BE2C (cell line): ENCODE measurements at regions not wholly inside any gene's neighbourhood (a gene's known extent, or its start where the extent isn't known, plus 50 kb on each side); places are given as distances from the start of the nearest gene placed in this dataset.
"Not testable (repeated sequence)": the region's sequence is repeated elsewhere in the genome, so short reads cannot be mapped to it uniquely, and the experiment has no call there.

Source experiments
- DNase-seq: peaks from one replicate; pipeline ENCODE4 v3.0.0-alpha.2; 2020
- H3K27me3 ChIP-seq: fragments of 250-450 bp; sonication (Bioruptor Pico); 2 replicates; pipeline ENCODE4 v1.5.1; 2020; ENCODE audit warnings: mild to moderate bottlenecking
- H3K36me3 ChIP-seq: fragments of 250-450 bp; sonication (Bioruptor Pico); 2 replicates; pipeline ENCODE4 v1.5.1; 2020; ENCODE audit warnings: mild to moderate bottlenecking
- H3K4me1 ChIP-seq: fragments of 250-450 bp; sonication (Bioruptor Pico); 2 replicates; pipeline ENCODE4 v1.5.1; 2020
- H3K4me3 ChIP-seq: 2 replicates; pipeline ENCODE4 v1.5.1; 2011; ENCODE audit warnings: low read depth, low read length
- H3K9me3 ChIP-seq: fragments of 250-450 bp; sonication (Bioruptor Pico); 2 replicates; pipeline ENCODE4 v1.5.1; 2020
- TF ChIP-seq, protein P1 (sequence below): IDR thresholded peaks from 2 replicates; pipeline ENCODE4 v1.5.1; 2012; ENCODE audit warnings: mild to moderate bottlenecking, low read depth, low read length

DNA sequence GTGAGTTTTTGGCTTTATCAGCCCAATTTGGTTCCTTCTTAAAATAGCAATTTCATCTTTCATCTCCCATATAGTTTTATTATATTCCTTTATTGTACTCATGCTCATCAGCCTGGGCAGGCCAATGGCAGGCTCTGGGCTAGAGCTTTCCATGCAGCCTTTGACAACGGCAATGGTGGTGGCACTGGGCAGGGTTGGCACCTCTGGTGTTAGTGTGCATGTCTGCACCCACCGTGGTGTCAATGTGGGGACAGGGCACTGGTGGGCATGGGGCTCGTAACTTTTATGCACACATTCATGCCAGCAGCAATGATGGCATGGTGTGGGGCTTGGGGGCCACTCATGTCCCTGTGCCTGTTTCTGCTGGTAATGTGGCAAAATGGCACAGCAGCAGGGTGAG is 1305.4 kb downstream of the DSC3 start:
- H3K27me3 ChIP-seq: no peaks in the 10 kb centered on the region
- H3K4me3 ChIP-seq: no peak overlapping the region
- H3K9me3 ChIP-seq: no peaks in the 10 kb centered on the region
- TF ChIP-seq, protein P1, sequence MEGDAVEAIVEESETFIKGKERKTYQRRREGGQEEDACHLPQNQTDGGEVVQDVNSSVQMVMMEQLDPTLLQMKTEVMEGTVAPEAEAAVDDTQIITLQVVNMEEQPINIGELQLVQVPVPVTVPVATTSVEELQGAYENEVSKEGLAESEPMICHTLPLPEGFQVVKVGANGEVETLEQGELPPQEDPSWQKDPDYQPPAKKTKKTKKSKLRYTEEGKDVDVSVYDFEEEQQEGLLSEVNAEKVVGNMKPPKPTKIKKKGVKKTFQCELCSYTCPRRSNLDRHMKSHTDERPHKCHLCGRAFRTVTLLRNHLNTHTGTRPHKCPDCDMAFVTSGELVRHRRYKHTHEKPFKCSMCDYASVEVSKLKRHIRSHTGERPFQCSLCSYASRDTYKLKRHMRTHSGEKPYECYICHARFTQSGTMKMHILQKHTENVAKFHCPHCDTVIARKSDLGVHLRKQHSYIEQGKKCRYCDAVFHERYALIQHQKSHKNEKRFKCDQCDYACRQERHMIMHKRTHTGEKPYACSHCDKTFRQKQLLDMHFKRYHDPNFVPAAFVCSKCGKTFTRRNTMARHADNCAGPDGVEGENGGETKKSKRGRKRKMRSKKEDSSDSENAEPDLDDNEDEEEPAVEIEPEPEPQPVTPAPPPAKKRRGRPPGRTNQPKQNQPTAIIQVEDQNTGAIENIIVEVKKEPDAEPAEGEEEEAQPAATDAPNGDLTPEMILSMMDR: no peak
- H3K36me3 ChIP-seq: no peaks in the 10 kb centered on the region
- DNase-seq: no peak
- no peaks in the 10 kb centered on the region for H3K4me1 ChIP-seq

DNA sequence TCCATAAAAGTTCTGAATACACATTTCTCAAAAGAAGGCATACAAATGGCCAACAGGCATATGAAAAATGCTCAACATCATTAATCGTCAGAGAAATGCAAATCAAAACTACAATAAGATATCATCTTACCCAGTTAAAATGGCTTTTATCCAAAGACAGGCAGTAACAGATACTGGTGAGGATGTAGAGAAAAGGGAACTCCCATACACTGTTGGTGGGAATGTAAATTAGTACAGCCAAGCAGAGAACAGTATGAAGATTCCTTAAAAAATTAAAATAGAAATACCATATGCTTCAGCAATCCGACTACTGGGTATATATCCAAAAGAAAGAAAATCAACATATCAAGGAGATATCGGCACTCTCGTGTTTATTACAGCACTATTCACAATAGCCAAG is 1312.5 kb downstream of the DSC3 start:
- no peaks in the 10 kb centered on the region for H3K27me3 ChIP-seq
- no peak overlapping the region for H3K4me3 ChIP-seq

DNA sequence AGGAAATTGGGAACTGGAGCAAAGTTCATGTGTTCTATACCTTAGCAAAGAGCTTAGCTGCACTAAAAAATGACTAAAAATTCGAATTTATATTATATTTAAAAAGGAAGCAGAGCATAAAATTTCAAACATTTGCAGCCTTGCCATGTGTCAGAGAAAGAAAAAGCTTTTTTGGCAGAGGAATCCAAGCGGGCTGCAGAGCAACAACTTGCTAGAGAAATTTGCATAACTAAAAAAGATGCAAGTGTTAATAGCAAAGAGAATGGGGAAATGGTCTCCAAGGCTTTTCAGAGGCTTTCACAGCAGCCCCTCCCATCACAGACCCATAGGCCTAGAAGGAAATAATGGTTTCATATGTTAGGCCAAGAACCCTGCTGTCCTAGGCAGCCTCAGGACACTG is 1315.9 kb downstream of the DSC3 start:
- Histone ChIP-seq H3K36me3 (no peaks in the 10 kb centered on the region), H3K4me1 (no peaks in the 10 kb centered on the region), H3K9me3 (no peaks in the 10 kb centered on the region), H3K27me3 (no peaks in the 10 kb centered on the region), H3K4me3 (no peak overlapping the region)
- TF ChIP-seq, protein P1: no peak
- DNase-seq: no peak

More for the DNA sequence above, 1312.5 kb downstream of the DSC3 start:
- H3K4me1 ChIP-seq: no peaks in the 10 kb centered on the region
- H3K36me3 ChIP-seq: no peaks in the 10 kb centered on the region
- TF ChIP-seq, protein P1: no peak
- no peak for DNase-seq
- H3K9me3 ChIP-seq: no peaks in the 10 kb centered on the region

DNA sequence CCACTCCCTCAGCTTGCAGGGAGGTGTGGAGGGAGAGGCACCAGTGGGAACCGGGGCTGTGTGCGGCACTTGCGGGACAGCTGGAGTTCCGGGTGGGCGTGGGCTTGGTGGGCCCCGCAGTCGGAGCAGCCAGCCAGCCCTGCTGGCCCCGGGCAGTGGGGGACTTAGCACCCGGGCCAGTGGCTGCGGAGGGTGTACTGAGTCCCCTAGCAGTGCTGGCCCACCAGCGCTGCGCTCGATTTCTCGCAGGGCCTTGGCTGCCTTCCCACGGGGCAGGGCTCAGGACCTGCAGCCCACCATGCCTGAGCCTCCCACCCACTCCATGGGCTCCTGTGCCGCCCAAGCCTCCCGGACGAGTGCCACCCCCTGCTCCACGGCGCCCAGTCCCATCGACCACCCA is 1319.1 kb downstream of the DSC3 start:
- not testable (repeated sequence) for H3K9me3 ChIP-seq, H3K27me3 ChIP-seq, H3K4me3 ChIP-seq, DNase-seq, H3K36me3 ChIP-seq, H3K4me1 ChIP-seq

DNA sequence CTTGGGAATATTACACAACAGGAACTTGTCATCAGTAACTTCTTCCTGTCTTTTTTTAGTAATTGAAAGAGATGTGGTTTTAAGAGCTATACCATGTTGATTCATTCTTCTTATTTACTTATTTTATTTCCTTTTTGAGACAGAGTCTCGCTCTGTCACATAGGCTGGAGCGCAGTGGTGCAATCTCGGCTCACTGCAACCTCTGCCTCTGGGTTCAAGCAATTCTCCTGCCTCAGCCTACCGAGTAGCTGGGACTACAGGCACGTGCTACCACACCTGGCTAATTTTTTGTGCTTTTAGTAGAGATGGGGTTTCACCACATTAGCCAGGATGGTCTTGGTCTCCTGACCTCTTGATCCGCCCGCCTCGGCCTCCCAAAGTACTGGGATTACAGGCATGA is 1326.6 kb downstream of the DSC3 start:
- not testable (repeated sequence) for H3K36me3 ChIP-seq, H3K4me1 ChIP-seq, H3K9me3 ChIP-seq, DNase-seq, H3K27me3 ChIP-seq, H3K4me3 ChIP-seq

DNA sequence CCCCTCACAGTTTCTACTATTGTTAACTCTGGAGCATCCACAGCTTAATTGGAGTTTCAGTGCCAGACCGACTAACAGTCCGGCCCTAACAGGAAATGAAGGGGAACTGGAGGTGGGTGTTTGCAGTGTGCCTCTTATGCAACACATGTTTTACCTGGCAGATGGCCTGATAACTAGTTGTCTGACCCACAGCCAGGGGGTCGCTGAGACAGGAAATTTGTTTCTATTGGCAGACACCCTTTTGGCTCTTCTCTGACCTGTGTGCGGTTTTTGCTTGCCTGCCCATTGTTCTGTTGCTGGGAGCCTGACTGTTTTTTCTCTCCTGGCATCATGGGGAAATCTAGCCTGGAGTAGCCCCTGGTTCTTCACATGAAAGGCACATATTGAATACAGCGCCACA is 1329.8 kb downstream of the DSC3 start:
- Histone ChIP-seq H3K4me3 (no peak overlapping the region), H3K27me3 (no peaks in the 10 kb centered on the region), H3K36me3 (no peaks in the 10 kb centered on the region), H3K9me3 (no peaks in the 10 kb centered on the region), H3K4me1 (no peaks in the 10 kb centered on the region)
- TF ChIP-seq, protein P1: no peak
- no peak for DNase-seq

DNA sequence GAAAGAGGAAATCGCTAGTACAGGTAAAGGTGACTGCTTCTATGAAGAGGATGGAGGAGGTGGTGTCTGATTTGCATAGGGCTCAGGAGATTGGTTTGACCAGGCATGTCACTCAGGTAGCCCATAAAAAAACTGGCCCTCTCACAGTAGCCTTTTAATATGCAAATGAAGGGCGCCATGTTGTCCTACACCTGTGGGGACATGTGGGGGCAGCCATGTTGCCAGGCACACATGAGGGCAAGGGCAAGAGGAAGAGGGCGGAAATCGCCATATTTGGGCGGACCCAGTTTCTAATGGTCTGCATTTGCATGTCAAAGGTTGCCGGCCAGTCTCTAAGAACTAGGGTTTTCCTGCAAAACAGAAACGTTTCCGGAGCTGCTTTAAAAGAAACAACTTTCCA is 1330.6 kb downstream of the DSC3 start:
- DNase-seq: no peak
- no peak overlapping the region for H3K4me3 ChIP-seq
- H3K36me3 ChIP-seq: no peaks in the 10 kb centered on the region
- TF ChIP-seq, protein P1: no peak
- H3K4me1 ChIP-seq: no peaks in the 10 kb centered on the region
- H3K27me3 ChIP-seq: no peaks in the 10 kb centered on the region
- no peaks in the 10 kb centered on the region for H3K9me3 ChIP-seq
